GM19035 (cell line): ENCODE measurements at regions not wholly inside any gene's neighbourhood (a gene's known extent, or its start where the extent isn't known, plus 50 kb on each side); places are given as distances from the start of the nearest gene placed in this dataset.
"Not testable (repeated sequence)": the region's sequence is repeated elsewhere in the genome, so short reads cannot be mapped to it uniquely, and the experiment has no call there.

Source experiments
- ATAC-seq: cut with Tn5 transposase; IDR thresholded peaks from one replicate; pipeline ENCODE4 v1.9.1; 2021; ENCODE audit not compliant: unreplicated experiment

GRCh38 chr11:28837599-28837998 lies 729.4 kb downstream of the METTL15 start:
- ATAC-seq = no peak

- ATAC-seq = no peak
Observed at GRCh38 chr11:28836285-28837081, 728.3 kb downstream of the METTL15 start.

DNA sequence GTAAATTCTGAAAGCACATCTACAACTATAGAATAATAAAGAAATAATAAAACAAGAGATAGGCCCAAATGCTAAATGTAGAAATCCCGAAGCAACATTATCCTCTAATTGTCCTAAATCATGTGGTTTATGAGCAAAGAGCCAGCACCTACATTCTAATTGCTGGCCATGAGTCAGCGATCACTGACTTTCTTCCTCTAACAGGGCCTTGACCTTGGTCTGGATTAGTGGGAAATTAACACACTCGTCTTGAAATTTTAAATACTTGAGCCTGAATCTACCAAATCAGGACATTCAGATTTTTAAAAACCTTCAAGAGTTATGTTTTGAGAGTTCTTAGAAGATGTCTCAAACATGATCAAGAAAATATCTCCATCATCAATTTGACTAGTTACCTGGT lies 727.6 kb downstream of the METTL15 start:
- no peak for ATAC-seq

GRCh38 chr11:28835317-28835716 lies 727.1 kb downstream of the METTL15 start:
- no peak for ATAC-seq

DNA sequence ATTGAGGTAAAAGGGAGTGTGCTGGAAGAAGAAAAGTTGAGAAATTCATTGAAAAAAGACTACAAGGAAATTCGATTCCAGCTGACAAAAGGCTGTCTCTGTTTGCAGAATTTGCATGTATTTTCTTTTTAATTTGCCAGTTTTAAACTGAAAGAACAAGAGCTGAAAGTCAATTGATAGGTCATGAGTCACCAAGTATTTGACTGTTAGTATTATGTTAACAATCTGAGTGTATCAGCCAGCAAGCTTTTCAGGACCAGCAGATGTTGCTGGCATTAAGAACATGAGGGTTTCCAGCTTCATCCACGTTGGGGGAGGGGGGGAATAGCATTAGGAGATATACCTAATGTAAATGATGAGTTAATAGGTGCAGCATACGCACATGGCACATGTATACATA lies 726.7 kb downstream of the METTL15 start:
- ATAC-seq = no peak

- ATAC-seq = no peak
Observed at GRCh38 chr11:28833670-28834069, 725.5 kb downstream of the METTL15 start.

- ATAC-seq = no peak
Observed at GRCh38 chr11:28833169-28833568, 725.0 kb downstream of the METTL15 start.

DNA sequence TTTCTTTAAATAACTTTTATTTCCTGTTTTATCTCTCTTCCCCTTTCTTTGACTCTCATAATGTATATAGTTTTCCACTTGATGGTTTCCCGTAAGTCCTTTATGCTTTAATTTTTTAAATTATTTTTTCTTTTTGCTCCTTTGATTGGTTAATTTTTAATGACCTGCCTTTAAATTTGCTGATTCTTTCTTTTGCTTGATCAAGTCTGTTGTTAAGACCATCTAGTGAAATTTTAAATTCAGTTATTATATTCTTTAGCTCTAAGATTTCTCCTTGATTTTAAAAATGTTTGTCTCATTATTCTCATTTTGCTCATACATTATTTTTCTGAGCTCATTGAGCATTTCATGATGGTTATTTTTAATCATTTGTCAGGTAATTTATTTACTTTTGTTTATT lies 718.6 kb downstream of the METTL15 start:
- no peak for ATAC-seq

DNA sequence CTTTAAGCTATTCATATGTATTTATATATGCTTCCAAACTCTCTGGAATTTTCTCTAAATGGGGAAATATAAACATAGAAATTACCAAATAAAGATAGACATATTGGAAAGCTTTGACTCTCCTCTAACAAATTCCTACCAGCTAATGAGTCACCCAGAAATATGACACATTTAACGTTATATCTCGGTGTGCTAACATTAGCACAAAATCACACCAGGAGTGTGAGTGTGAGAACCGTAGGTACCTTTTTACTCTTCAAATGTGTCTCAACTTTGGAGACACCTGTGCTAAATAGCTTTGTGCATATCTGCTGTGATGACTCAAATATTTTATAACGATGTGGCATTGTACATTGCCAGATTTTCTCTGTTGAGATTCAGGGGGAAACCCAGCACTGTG lies 714.4 kb downstream of the METTL15 start:
- no peak for ATAC-seq

DNA sequence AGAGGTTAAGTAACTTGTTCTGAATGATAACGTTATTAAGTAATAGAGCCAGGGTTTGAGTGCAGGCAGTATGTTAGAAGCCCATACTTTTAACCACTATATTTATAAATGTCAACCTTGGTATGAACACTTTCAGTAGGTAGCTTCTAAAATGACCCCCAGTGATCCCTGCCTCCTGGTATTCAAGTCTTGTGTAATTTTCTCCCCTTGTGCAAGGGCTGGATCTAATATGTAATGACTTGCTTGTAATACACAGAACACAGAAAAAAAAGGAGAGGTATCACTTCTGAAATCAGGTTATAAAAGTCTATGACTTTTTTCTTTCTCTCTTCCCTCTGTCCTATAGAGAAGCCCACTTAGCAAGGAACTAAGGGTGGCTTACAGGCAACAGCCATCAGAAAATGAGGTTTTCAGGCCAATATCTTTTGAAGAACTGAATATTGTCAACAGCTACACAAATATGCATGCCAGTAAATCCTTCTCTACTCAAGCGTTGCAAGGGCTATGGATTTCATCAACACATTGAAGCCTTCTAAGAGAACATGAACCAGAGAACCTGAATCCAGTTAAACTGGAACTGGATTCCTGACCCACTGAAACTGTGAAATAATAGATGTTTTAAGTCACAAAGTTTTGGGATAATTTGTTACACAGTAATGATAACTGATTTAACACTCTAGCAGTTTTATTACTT lies 712.3 kb downstream of the METTL15 start:
- no peak for ATAC-seq

DNA sequence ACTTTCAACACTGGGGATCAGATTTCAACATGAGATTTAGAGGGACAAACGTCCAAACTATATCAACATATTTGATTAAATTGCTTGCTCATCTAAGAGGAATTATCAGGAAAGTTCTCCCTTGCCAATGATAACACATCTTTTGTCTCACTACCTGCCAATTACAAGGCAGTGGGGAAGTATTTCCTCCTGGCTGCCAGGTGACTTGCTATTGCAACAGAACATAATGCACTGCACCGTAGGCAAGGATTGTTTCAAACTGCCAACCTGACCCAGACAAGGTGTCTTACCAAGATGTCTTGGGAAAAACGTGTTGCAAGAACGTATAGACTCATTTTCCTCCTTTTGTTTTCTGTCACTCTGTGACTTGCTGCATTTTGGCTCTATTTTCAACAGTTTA lies 711.6 kb downstream of the METTL15 start:
- ATAC-seq = no peak

DNA sequence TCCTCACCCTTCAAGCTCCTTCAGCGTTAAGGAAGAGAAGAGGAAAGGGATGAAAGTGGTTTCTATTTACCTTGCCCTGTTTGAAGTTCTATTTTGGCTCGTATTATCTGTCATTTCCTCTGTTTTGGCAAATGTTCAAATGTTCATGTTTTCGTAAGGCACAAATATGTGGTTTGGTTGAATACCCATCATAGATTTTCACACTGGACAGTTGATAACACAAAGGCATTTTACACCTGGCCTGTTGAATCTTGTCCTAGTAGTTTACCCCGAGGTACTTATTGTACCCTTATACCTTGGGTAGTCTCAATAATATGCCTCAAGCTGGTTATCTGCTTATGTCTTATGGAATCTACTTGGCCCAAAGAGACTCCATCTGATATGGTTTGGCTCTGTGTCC lies 706.9 kb downstream of the METTL15 start:
- no peak for ATAC-seq

GRCh38 chr11:28808771-28809170 lies 700.6 kb downstream of the METTL15 start:
- ATAC-seq = no peak

DNA sequence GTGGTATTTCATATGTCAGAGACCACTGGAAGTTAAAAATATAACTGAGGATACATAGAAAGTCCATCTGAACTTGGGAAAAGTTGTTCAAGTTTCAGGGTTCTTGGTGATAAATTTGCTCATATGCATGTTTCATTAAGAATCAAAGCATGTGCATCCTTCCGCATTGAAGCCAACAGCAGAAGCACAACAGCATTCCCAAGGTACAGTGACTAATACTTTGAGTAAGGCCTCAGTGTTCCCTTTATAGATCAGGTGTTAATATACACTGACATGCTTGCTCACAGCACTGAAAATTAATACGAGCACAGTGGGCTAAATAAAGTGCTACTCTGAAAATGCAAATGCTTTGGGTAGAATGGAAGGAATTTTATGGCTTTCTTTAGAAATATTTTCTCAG lies 691.1 kb downstream of the METTL15 start:
- no peak for ATAC-seq

GRCh38 chr11:28798286-28798685 lies 690.1 kb downstream of the METTL15 start:
- ATAC-seq = no peak

- no peak for ATAC-seq
Observed at GRCh38 chr11:28797536-28797935, 689.3 kb downstream of the METTL15 start.

GRCh38 chr11:28794405-28794804 lies 686.2 kb downstream of the METTL15 start:
- ATAC-seq = no peak

DNA sequence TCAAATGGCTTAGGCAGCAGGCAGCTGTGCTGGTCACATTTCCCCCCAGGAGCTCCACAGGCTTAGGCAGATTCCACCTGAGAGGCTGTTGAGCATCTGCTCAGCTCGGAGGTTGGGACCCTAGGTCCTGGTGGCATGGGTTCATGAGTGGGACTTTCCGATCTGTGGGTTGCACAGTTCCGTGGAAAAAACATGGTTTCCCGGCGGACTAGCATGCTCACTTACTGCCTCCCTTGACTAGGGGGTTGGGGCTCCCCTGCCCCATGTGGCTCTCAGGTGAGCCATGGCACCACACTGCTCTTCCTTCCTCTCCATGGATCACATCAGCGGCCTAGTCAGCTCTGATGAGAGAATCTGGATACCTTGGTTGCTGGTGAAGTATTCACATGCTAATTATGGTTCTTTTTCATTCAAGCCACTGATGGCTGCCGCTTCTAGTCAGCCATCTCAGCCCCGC lies 685.1 kb downstream of the METTL15 start:
- no peak for ATAC-seq

DNA sequence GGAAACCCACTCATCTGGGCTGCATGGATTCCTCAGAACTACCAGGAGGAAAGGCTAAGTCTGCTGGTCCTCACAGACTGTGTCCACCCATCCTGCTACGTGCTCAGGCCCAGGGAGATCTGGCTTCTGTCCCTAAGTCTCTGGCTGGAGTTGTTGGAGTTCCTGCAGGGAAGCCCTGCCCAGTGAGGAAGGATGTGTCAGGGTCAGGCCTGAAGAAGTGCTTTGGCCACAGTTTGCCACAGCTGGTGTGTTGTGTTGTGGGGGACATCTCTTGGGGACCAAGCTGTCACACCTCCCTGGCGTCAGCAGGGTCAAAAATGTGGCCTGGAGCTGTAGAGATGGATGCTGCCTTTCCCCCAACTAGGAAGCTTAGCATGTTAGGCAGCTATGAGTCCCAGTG lies 684.7 kb downstream of the METTL15 start:
- ATAC-seq = no peak

GRCh38 chr11:28787897-28788296 lies 679.7 kb downstream of the METTL15 start:
- ATAC-seq = not testable (repeated sequence)

DNA sequence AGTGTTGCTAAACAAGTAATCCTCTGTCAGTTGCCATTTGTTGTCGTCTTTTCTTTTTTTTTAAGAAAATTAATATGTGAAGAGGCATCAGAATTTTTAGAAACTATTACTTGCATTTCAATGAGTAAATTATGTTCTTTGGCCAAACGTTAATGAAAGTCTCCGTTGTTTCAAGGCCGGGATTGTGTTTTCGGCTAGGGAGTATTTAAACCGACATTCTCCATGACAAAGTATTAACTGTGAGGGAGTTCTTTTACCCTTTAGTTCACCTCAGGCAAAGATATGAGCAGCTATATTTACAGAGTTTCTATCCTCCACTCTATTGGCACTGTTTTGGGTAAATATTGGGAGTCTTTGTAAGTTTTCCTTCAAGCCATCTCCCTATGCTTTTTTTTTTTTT lies 668.9 kb downstream of the METTL15 start:
- ATAC-seq = no peak

DNA sequence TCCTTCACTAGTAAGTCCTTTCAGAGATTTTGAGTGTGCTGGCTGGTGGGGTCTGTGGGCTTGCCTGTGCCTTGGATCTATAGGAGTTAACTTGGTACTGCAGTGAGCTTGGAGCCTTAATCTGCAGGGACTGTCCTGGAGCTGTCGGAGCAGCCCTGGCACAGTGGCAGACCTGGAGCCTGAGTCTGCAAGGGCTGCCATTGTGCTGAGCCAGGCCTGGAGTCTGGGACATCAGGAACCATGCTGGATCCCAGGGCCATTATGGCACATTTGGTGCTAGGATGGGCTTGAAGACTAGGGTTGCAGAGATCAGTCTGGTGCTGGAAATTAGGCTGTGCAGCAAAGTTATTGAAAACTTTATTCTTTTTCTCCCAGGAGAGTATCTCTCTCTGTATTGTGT lies 665.4 kb downstream of the METTL15 start:
- no peak for ATAC-seq
